ENCODE measurements at regions not wholly inside any gene's neighbourhood (a gene's known extent, or its start where the extent isn't known, plus 50 kb on each side); places are given as distances from the start of the nearest gene placed in this dataset.
A peak's percentile ranks its signal among the peaks of the same experiment; 100 is the strongest.

DNA sequence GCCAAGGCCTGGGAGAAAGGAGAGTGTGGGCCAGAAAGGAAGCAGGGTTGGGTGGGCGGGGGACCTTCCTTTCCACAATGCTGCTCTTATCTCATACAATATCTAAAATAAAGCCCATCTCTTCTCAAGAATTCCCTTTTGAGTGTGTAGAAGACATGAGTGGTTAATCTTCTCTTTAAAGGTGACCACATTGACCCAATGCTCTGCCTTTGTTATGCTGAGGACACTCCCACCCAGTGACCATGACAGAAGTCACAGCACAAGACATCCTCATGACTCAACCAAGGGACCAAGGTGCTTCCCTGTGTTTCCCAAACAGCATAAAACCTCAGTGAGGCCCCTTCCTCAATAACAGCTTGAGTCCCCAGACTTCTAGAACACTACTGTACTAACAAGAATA lies 193.0 kb upstream of the ADAMTS16 start:
- TF ChIP-seq, protein P1, sequence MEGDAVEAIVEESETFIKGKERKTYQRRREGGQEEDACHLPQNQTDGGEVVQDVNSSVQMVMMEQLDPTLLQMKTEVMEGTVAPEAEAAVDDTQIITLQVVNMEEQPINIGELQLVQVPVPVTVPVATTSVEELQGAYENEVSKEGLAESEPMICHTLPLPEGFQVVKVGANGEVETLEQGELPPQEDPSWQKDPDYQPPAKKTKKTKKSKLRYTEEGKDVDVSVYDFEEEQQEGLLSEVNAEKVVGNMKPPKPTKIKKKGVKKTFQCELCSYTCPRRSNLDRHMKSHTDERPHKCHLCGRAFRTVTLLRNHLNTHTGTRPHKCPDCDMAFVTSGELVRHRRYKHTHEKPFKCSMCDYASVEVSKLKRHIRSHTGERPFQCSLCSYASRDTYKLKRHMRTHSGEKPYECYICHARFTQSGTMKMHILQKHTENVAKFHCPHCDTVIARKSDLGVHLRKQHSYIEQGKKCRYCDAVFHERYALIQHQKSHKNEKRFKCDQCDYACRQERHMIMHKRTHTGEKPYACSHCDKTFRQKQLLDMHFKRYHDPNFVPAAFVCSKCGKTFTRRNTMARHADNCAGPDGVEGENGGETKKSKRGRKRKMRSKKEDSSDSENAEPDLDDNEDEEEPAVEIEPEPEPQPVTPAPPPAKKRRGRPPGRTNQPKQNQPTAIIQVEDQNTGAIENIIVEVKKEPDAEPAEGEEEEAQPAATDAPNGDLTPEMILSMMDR (IDR thresholded peaks at IDR 0.05; ENCODE audit: partially characterized antibody, unreplicated experiment) = no peak

DNA sequence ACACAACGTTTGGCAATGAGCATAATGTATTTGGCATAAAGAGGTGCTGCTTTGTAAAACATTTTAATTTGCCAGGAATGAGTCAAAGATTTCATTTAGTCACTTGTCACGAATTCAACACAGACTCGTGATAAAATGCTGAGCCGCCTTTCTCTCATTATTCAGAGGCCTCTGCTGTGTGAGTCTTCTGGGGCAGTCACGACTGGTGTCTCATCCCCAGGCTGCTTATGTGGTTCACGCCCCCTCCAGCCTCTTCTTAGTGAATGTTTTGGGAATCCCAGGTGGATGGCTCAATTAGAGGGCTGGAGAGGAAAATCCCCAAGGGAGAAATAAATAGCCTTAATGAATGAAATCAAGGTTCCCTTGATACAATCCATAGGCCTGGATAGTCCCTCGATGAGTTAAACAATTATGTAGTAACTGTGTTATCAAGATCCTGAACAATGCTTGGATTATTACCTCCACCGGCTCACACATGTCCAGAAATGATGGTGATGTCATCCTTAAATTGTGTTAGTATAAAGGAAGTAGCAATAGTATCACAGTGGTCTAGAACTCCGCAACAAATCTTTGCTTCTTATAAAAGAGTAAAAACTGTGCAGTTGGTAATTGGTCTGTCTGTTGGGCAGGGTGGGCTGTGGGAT lies 192.1 kb upstream of the ADAMTS16 start:
- TF ChIP-seq, protein P1 (IDR thresholded peaks at IDR 0.05; ENCODE audit: partially characterized antibody, unreplicated experiment) = no peak
- H3K4me3 Mint-ChIP-seq (ENCODE audit: unreplicated experiment) = no peak overlapping the region
- H3K36me3 Mint-ChIP-seq (ENCODE audit: unreplicated experiment) = no peaks in the 10 kb centered on the region
- H3K9me3 Mint-ChIP-seq (ENCODE audit: unreplicated experiment) = no peaks in the 10 kb centered on the region
- no peak overlapping the region for H3K27ac Mint-ChIP-seq (ENCODE audit: unreplicated experiment)
- DNase-seq = peak; percentile 24
- peaks cover 12% of the 10 kb centered on the region for H3K4me1 Mint-ChIP-seq (ENCODE audit: low read depth, unreplicated experiment)
- peaks cover 2% of the 10 kb centered on the region for H3K27me3 Mint-ChIP-seq (ENCODE audit: unreplicated experiment)

More for the DNA sequence above, 193.0 kb upstream of the ADAMTS16 start:
- peaks cover 12% of the 10 kb centered on the region for H3K4me1 Mint-ChIP-seq (ENCODE audit: low read depth, unreplicated experiment)
- H3K27me3 Mint-ChIP-seq (ENCODE audit: unreplicated experiment) = peaks cover 2% of the 10 kb centered on the region
- no peak overlapping the region for H3K4me3 Mint-ChIP-seq (ENCODE audit: unreplicated experiment)
- H3K9me3 Mint-ChIP-seq (ENCODE audit: unreplicated experiment) = no peaks in the 10 kb centered on the region
- no peak for DNase-seq
- H3K36me3 Mint-ChIP-seq (ENCODE audit: unreplicated experiment) = no peaks in the 10 kb centered on the region
- no peak overlapping the region for H3K27ac Mint-ChIP-seq (ENCODE audit: unreplicated experiment)

DNA sequence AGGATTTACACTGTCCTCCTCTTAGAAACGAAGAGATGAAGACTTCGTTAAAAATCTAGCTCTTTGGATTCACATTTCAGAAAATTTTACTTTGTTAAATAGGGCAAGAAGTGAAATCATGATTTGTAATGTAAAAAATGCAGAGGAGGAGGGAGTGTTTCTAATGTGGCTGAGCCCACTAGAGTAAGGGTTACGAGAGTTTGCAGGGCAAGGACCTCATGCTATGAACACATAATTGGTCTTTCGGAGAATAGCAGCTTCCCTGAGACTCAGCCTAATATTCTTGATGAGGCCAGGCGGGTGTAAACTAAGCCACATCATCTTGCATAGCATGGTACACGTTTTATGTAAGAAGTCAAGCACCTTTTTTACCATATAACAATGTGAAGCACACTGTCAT lies 191.0 kb upstream of the ADAMTS16 start:
- DNase-seq = no peak
- H3K27ac Mint-ChIP-seq (ENCODE audit: unreplicated experiment) = no peak overlapping the region
- peaks cover 17% of the 10 kb centered on the region for H3K4me1 Mint-ChIP-seq (ENCODE audit: low read depth, unreplicated experiment)
- TF ChIP-seq, protein P1 (IDR thresholded peaks at IDR 0.05; ENCODE audit: partially characterized antibody, unreplicated experiment) = no peak
- H3K27me3 Mint-ChIP-seq (ENCODE audit: unreplicated experiment) = no peaks in the 10 kb centered on the region
- no peaks in the 10 kb centered on the region for H3K9me3 Mint-ChIP-seq (ENCODE audit: unreplicated experiment)
- H3K4me3 Mint-ChIP-seq (ENCODE audit: unreplicated experiment) = no peak overlapping the region
- H3K36me3 Mint-ChIP-seq (ENCODE audit: unreplicated experiment) = no peaks in the 10 kb centered on the region

DNA sequence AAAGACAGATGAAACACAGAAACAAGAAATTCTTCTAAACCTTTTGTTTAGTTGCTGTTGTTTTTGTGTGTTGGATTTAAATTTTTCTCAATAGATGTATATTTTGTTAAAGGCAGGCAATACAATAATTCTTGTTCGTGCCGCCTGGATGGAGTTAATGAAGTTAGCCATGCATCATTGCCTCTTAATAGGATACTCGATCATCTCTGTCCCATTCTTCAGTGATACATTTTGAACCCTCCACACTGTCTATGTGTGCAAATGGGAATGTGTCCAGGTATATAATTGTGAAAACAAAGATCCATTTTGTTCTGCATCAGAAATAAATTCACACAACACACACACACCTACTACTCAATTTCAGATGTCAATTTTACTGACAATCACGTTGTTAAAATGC lies 186.6 kb upstream of the ADAMTS16 start:
- peaks cover 32% of the 10 kb centered on the region for H3K4me1 Mint-ChIP-seq (ENCODE audit: low read depth, unreplicated experiment)
- peaks cover 3% of the 10 kb centered on the region for H3K9me3 Mint-ChIP-seq (ENCODE audit: unreplicated experiment)
- H3K27me3 Mint-ChIP-seq (ENCODE audit: unreplicated experiment) = peaks cover 2% of the 10 kb centered on the region
- peak overlapping the region; percentile 60 for H3K27ac Mint-ChIP-seq (ENCODE audit: unreplicated experiment)
- no peak for DNase-seq
- peak overlapping the region; percentile 34 for H3K4me3 Mint-ChIP-seq (ENCODE audit: unreplicated experiment)
- TF ChIP-seq, protein P1 (IDR thresholded peaks at IDR 0.05; ENCODE audit: partially characterized antibody, unreplicated experiment) = no peak
- no peaks in the 10 kb centered on the region for H3K36me3 Mint-ChIP-seq (ENCODE audit: unreplicated experiment)

DNA sequence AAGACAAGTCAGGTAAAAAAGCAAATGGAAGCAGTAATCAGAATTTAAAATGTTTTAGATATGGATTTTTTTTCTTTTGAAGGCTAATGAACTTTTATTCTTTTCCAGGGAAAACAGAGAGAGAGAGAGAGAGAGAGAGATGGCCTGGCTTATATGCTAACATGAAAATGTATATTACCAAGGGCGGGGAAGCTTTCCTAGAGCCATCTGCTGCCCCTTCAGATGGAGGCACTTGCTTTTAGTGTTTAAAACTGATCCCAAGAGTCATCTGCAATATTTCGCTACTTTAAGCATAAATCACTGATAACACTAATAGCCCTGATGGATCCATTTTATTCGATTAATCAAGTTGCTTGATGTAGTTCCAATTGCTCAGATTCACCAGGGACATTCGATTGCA lies 186.1 kb upstream of the ADAMTS16 start:
- H3K4me1 Mint-ChIP-seq (ENCODE audit: low read depth, unreplicated experiment) = peaks cover 32% of the 10 kb centered on the region
- peaks cover 2% of the 10 kb centered on the region for H3K27me3 Mint-ChIP-seq (ENCODE audit: unreplicated experiment)
- H3K36me3 Mint-ChIP-seq (ENCODE audit: unreplicated experiment) = no peaks in the 10 kb centered on the region
- peaks cover 3% of the 10 kb centered on the region for H3K9me3 Mint-ChIP-seq (ENCODE audit: unreplicated experiment)
- DNase-seq = no peak
- TF ChIP-seq, protein P1 (IDR thresholded peaks at IDR 0.05; ENCODE audit: partially characterized antibody, unreplicated experiment) = no peak
- peak overlapping the region; percentile 34 for H3K4me3 Mint-ChIP-seq (ENCODE audit: unreplicated experiment)
- peak overlapping the region; percentile 60 for H3K27ac Mint-ChIP-seq (ENCODE audit: unreplicated experiment)

Data from glutamatergic neuron (in vitro differentiated cells).